A673 (cell line): ENCODE measurements at regions not wholly inside any gene's neighbourhood (a gene's known extent, or its start where the extent isn't known, plus 50 kb on each side); places are given as distances from the start of the nearest gene placed in this dataset.

ENCODE experiments used
- BruUV-seq: library from RNA; stranded (reverse); fragments of 400-500 nt; replicated peaks from 2 replicates; lab custom pipeline; 2021; lab: Mats Ljungman, UMichigan
- CTCF ChIA-PET: fragments of 300-600 bp; sonication (Branson Sonifier 250); formaldehyde crosslinking; loops from one replicate; lab custom pipeline; 2022; ENCODE audit warnings: antibody characterized with exemption; lab: Charles Lee
- POLR2A ChIA-PET: fragments of 300-600 bp; sonication (Branson Sonifier 250); formaldehyde crosslinking; loops from one replicate; lab custom pipeline; 2022; ENCODE audit warnings: antibody characterized with exemption; ENCODE audit not compliant: low non-redundant PET; lab: Charles Lee
- DNase-seq: peaks from one replicate; pipeline ENCODE4 v3.0.0-alpha.2; 2015; ENCODE audit warnings: low spot score
- H3K27ac ChIP-seq: fragments of 200-600 bp; sonication (generic); 2 replicates; pipeline ENCODE4 v1.5.1; 2016; ENCODE audit warnings: mixed run types, low read depth, mild to moderate bottlenecking, mixed read lengths, antibody characterized with exemption, low read length; ENCODE audit not compliant: poor library complexity, severe bottlenecking
- H3K27me3 ChIP-seq: fragments of 200-600 bp; sonication (generic); replicated peaks from 2 replicates; pipeline ENCODE4 v1.6.1; 2017; ENCODE audit warnings: mixed run types, low read depth, mild to moderate bottlenecking, mixed read lengths, antibody characterized with exemption, low read length; ENCODE audit not compliant: insufficient read depth, poor library complexity
- H3K36me3 ChIP-seq: fragments of 200-600 bp; sonication (generic); 2 replicates; pipeline ENCODE4 v1.6.1; 2016; ENCODE audit warnings: mixed run types, mild to moderate bottlenecking, mixed read lengths, antibody characterized with exemption, low read length; ENCODE audit not compliant: insufficient read depth, poor library complexity, severe bottlenecking
- H3K4me1 ChIP-seq: fragments of 200-600 bp; sonication (generic); 2 replicates; pipeline ENCODE4 v1.6.1; 2017; ENCODE audit warnings: mixed run types, mild to moderate bottlenecking, mixed read lengths, antibody characterized with exemption, low read length; ENCODE audit not compliant: insufficient read depth, poor library complexity, severe bottlenecking
- H3K4me3 ChIP-seq: fragments of 200-600 bp; sonication (generic); 2 replicates; pipeline ENCODE4 v1.5.1; 2016; ENCODE audit warnings: low read depth, mixed run types, mild to moderate bottlenecking, mixed read lengths, low read length; ENCODE audit not compliant: poor library complexity, severe bottlenecking
- H3K9me3 ChIP-seq: fragments of 200-600 bp; sonication (generic); 2 replicates; pipeline ENCODE4 v1.6.1; 2016; ENCODE audit warnings: mixed run types, low read depth, mild to moderate bottlenecking, mixed read lengths, antibody characterized with exemption, low read length; ENCODE audit not compliant: poor library complexity, severe bottlenecking
- EZH2 ChIP-seq: fragments of 200-600 bp; sonication (generic); IDR thresholded peaks from 2 replicates; pipeline ENCODE4 v1.6.1; 2017; ENCODE audit warnings: borderline replicate concordance, low read depth, mild to moderate bottlenecking, mixed read lengths, antibody characterized with exemption, low read length; ENCODE audit not compliant: poor library complexity, severe bottlenecking
- intact Hi-C: fragments of 100-400 bp; cut with micrococcal nuclease; formaldehyde crosslinking; loops from one replicate; pipeline ENCODE4 v1.10.0; 2022; ENCODE audit not compliant: unreplicated experiment
- TF ChIP-seq, protein P1 (sequence below): fragments of 300-800, 200-600 bp; sonication (generic); conservative IDR thresholded peaks from 2 replicates; pipeline ENCODE4 v1.5.1; 2017; ENCODE audit warnings: low read depth, mild to moderate bottlenecking, antibody characterized with exemption, low read length, moderate library complexity, mixed read lengths

DNA sequence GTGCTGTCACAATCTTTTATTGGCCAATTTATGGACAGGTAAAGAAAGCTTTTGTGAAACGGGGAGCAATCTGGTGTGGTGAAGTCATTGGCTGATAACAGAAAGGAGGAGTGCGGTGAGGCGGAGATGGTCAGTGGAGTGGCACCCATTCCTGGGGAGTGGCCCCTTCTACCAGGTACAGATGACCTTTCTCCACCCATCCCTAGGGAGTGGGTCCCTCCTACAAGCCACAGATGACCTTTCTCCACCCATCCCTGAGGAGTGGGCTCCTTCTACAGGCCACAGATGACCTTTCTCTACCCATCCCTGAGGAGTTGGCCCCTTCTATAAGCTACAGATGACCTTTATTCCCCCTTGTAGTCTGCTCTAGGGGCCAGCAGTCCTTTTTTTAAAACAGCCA, 267.6 kb upstream of the IRX2 start:
- no TSS peak for BruUV-seq
- CTCF ChIA-PET, result no interaction called here
- POLR2A ChIA-PET, result no interaction called here
- Histone ChIP-seq H3K27me3 (no peaks in the 10 kb centered on the region), H3K27ac (no peak overlapping the region), H3K4me1 (no peaks in the 10 kb centered on the region), H3K36me3 (no peaks in the 10 kb centered on the region), H3K9me3 (peaks cover 28% of the 10 kb centered on the region), H3K4me3 (no peak overlapping the region)
- TF ChIP-seq, protein P1, sequence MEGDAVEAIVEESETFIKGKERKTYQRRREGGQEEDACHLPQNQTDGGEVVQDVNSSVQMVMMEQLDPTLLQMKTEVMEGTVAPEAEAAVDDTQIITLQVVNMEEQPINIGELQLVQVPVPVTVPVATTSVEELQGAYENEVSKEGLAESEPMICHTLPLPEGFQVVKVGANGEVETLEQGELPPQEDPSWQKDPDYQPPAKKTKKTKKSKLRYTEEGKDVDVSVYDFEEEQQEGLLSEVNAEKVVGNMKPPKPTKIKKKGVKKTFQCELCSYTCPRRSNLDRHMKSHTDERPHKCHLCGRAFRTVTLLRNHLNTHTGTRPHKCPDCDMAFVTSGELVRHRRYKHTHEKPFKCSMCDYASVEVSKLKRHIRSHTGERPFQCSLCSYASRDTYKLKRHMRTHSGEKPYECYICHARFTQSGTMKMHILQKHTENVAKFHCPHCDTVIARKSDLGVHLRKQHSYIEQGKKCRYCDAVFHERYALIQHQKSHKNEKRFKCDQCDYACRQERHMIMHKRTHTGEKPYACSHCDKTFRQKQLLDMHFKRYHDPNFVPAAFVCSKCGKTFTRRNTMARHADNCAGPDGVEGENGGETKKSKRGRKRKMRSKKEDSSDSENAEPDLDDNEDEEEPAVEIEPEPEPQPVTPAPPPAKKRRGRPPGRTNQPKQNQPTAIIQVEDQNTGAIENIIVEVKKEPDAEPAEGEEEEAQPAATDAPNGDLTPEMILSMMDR, result no peak
- TF ChIP-seq EZH2, result no peak
- no peak for DNase-seq
- intact Hi-C loops, result no loop called here

DNA sequence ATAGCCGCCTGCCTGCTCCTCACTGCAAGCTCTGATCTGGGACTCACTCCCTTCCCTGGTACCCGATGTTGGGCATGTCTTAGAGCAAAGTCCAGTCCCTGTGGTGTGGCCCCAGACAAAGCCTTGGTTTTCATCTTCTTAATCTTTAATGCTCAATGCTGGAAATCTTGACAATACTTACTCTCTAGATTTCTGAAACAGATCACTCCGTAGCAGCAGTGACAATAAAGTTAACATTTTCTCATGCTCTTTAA, 260.2 kb upstream of the IRX2 start:
- Histone ChIP-seq H3K27me3 (no peaks in the 10 kb centered on the region), H3K27ac (no peak overlapping the region), H3K4me3 (no peak overlapping the region), H3K9me3 (peaks cover 34% of the 10 kb centered on the region), H3K4me1 (no peaks in the 10 kb centered on the region), H3K36me3 (no peaks in the 10 kb centered on the region)
- no peak for TF ChIP-seq EZH2
- TF ChIP-seq, protein P1, result no peak
- CTCF ChIA-PET, result no interaction called here
- POLR2A ChIA-PET, result no interaction called here
- BruUV-seq, result no TSS peak
- intact Hi-C loops, result no loop called here
- DNase-seq, result no peak

GRCh38 chr5:3010953-3011763, 259.7 kb upstream of the IRX2 start:
- ChIA-PET POLR2A (no interaction called here), CTCF (no interaction called here)
- H3K4me3 ChIP-seq, result no peak overlapping the region

More at GRCh38 chr5:3010953-3011763, 259.7 kb upstream of the IRX2 start:
- Histone ChIP-seq H3K9me3 (peaks cover 40% of the 10 kb centered on the region), H3K4me1 (no peaks in the 10 kb centered on the region), H3K36me3 (no peaks in the 10 kb centered on the region), H3K27me3 (no peaks in the 10 kb centered on the region), H3K27ac (no peak overlapping the region)
- no peak for TF ChIP-seq EZH2
- TF ChIP-seq, protein P1, result no peak
- intact Hi-C loops, result no loop called here
- BruUV-seq, result no TSS peak
- DNase-seq, result no peak
